Gastroesophageal sphincter (tissue), 4 donors: ENCODE measurements at regions not wholly inside any gene's neighbourhood (a gene's known extent, or its start where the extent isn't known, plus 50 kb on each side); places are given as distances from the start of the nearest gene placed in this dataset.

Experiments
- ATAC-seq: fragments of 150-250 bp; one replicate; pipeline ENCODE4 v1.9.1; 2016; ENCODE audit warnings: mild to moderate bottlenecking, moderate library complexity
- H3K27ac ChIP-seq, 4 donors: fragments of 200-600 bp; sonication (generic) in 3 of 4; 1 replicate in 3 of 4; 2 replicates in 1 of 4; pipeline ENCODE4 v1.5.1; 2016 to 2019
- H3K27me3 ChIP-seq: fragments of 200-600 bp; sonication (generic); one replicate; pipeline ENCODE4 v1.5.1; 2019
- H3K36me3 ChIP-seq, 2 donors: fragments of 200-600 bp; sonication (generic); one replicate each; pipeline ENCODE4 v1.5.1; 2019; ENCODE audit warnings: control low read depth in 1 of 2
- H3K4me1 ChIP-seq, 3 donors: fragments of 200-600 bp; sonication (generic); 1 replicate in 2 of 3; 2 replicates in 1 of 3; pipeline ENCODE4 v1.5.1; 2016 to 2019; ENCODE audit warnings: control low read depth in 2 of 3
- H3K4me3 ChIP-seq, 2 donors: fragments of 200-600 bp; sonication (generic); one replicate each; pipeline ENCODE4 v1.5.1; 2019; ENCODE audit warnings: mild to moderate bottlenecking in 1 of 2, moderate library complexity in 1 of 2
- H3K9me3 ChIP-seq, 3 donors: fragments of 200-600 bp; sonication (generic); one replicate each; pipeline ENCODE4 v1.5.1; 2017 to 2019; ENCODE audit warnings: control low read depth in 2 of 3
- EP300 ChIP-seq: sonication (generic); formaldehyde crosslinking; IDR thresholded peaks from one replicate; pipeline ENCODE4 v1.6.1; 2017; ENCODE audit warnings: antibody characterized with exemption, mild to moderate bottlenecking
- POLR2A ChIP-seq, 2 donors: fragments of 450-650 bp; IDR thresholded peaks; one replicate each; pipeline ENCODE4 v1.6.1; 2017; ENCODE audit warnings: antibody characterized with exemption in 2 of 2, mild to moderate bottlenecking in 2 of 2, moderate library complexity in 1 of 2
- POLR2AphosphoS5 ChIP-seq: sonication (generic); formaldehyde crosslinking; IDR thresholded peaks from one replicate; pipeline ENCODE4 v1.6.1; 2017; ENCODE audit warnings: antibody characterized with exemption
- WGBS, 2 donors: methylation state at CpG; one replicate each; pipeline ENCODE4 v1.1.5; 2018; ENCODE audit warnings: low coverage in 1 of 2; 5-methylcytosine and 5-hydroxymethylcytosine counted together
- TF ChIP-seq, protein P1 (sequence below), 4 experiments: fragments of 200-600 bp in 2 of 4; fragments of 450-650 bp in 2 of 4; sonication (generic) in 1 of 4; IDR thresholded peaks; one replicate each; pipeline ENCODE4 v1.5.1; 2017 to 2019; ENCODE audit warnings: antibody characterized with exemption in 4 of 4, mild to moderate bottlenecking in 2 of 4, moderate library complexity in 2 of 4

DNA sequence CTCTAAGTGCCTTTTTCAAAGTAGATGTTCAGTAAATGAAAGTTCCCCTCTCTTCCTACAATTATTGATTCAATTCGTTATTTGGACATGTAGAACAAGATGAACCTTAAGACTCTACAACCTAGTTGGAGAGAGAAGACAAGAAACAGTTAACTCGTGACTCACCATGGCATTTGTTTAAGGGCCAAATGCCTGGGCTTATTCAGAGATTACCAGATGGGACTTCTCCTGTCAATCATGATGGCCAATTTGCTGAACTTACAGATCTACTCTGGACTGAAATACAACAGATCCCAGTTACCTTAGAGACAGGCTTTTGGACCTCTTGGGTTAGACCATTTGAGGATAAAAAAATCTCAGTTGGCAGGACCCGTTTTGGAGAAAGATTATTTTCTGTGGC, 93.5 kb downstream of the C1orf94 start:
- TF ChIP-seq POLR2A (IDR thresholded peaks at IDR 0.05) (no peak), EP300 (no peak), POLR2AphosphoS5 (no peak)
- TF ChIP-seq, protein P1, sequence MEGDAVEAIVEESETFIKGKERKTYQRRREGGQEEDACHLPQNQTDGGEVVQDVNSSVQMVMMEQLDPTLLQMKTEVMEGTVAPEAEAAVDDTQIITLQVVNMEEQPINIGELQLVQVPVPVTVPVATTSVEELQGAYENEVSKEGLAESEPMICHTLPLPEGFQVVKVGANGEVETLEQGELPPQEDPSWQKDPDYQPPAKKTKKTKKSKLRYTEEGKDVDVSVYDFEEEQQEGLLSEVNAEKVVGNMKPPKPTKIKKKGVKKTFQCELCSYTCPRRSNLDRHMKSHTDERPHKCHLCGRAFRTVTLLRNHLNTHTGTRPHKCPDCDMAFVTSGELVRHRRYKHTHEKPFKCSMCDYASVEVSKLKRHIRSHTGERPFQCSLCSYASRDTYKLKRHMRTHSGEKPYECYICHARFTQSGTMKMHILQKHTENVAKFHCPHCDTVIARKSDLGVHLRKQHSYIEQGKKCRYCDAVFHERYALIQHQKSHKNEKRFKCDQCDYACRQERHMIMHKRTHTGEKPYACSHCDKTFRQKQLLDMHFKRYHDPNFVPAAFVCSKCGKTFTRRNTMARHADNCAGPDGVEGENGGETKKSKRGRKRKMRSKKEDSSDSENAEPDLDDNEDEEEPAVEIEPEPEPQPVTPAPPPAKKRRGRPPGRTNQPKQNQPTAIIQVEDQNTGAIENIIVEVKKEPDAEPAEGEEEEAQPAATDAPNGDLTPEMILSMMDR (IDR thresholded peaks at IDR 0.05) = no peak
- no peaks in the 10 kb centered on the region for H3K9me3 ChIP-seq
- no peak overlapping the region for H3K27ac ChIP-seq
- no peaks in the 10 kb centered on the region for H3K36me3 ChIP-seq
- peaks cover 50% of the 10 kb centered on the region for H3K27me3 ChIP-seq
- no peak for ATAC-seq
- 44 to 57% methylated on average over 3 of the region's 3 CpGs for WGBS, 2 donors
- no peak overlapping the region for H3K4me3 ChIP-seq
- no peaks in the 10 kb centered on the region for H3K4me1 ChIP-seq

DNA sequence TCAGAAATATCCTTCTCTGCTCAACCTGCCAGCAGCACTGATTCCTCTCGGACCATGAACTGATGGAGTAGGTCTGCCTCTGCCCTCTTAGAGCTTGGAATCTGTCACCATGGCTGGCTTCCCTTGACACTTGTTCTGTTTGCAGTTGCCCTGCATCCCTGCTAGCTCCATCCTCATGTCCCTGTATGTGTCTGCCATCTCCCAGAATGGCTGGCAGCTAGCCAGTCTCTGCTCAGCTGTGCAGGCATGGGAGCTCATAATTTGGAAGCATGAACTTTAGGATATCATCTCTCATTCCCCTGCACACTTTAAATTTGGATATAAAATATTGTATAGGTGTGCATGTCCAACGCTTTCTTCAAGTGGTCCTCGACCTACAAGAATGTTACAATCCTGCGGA, 95.4 kb downstream of the C1orf94 start:
- Histone ChIP-seq H3K27me3 (peaks cover 40% of the 10 kb centered on the region), H3K4me3 (no peak overlapping the region), H3K4me1 (no peaks in the 10 kb centered on the region), H3K36me3 (no peaks in the 10 kb centered on the region), H3K9me3 (no peaks in the 10 kb centered on the region), H3K27ac (no peak overlapping the region)
- WGBS, 2 donors = 71 to 83% methylated on average over 3 to 4 of the region's 4 CpGs
- no peak for ATAC-seq
- TF ChIP-seq POLR2A (IDR thresholded peaks at IDR 0.05) = no peak
- no peak for TF ChIP-seq POLR2AphosphoS5
- TF ChIP-seq, protein P1 (IDR thresholded peaks at IDR 0.05) = no peak
- TF ChIP-seq EP300 = no peak

DNA sequence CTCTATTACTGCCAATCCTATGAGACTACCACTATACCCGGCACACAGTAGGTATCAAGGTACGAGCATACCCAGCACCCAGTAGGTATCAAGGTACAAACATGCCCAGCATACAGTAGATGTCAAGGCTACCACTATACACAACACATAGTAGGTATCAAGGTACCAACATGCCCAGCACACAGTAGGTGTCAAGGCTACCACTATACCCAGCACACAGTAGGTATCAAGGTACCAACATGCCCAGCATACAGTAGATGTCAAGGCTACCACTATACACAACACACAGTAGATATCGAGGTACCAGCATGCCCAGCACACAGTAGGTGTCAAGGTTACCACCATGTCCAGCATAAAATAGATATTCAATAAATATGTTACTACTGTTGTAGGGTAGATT, 98.4 kb downstream of the C1orf94 start:
- H3K4me3 ChIP-seq = no peak overlapping the region
- ATAC-seq = no peak
- H3K36me3 ChIP-seq = no peaks in the 10 kb centered on the region
- no peaks in the 10 kb centered on the region for H3K4me1 ChIP-seq
- TF ChIP-seq, protein P1 (IDR thresholded peaks at IDR 0.05) = no peak
- TF ChIP-seq POLR2A (IDR thresholded peaks at IDR 0.05) (no peak), POLR2AphosphoS5 (no peak), EP300 (no peak)
- no peaks in the 10 kb centered on the region for H3K9me3 ChIP-seq
- peaks cover 17% of the 10 kb centered on the region for H3K27me3 ChIP-seq
- 100% methylated on average over 1 of the region's 3 CpGs; no CpG with 5 or more reads in 1 of the 2 donors for WGBS, 2 donors
- H3K27ac ChIP-seq = no peak overlapping the region

DNA sequence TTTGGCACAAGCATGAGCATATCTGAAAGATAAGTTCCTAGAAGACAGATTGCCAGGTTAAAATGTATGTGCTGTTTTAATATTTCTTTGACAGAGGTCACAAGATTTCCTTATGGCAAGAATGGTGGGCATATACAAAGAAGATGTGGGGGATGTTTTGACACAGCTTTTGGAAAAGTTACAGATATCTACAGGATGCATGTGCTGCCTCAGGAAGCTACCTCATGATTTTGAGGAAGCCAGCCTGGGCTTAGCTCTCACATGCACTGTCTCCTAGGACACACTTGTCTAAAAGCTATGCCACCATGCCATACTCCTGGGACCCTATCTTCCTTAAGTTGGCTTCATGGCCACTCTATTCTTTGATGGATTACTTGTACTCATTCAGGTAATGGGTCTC, 99.9 kb downstream of the C1orf94 start:
- Histone ChIP-seq H3K27ac (no peak overlapping the region), H3K4me1 (no peaks in the 10 kb centered on the region), H3K27me3 (peaks cover 22% of the 10 kb centered on the region), H3K4me3 (no peak overlapping the region), H3K9me3 (no peaks in the 10 kb centered on the region), H3K36me3 (no peaks in the 10 kb centered on the region)
- TF ChIP-seq POLR2A (IDR thresholded peaks at IDR 0.05) (no peak), EP300 (no peak), POLR2AphosphoS5 (no peak)
- TF ChIP-seq, protein P1 (IDR thresholded peaks at IDR 0.05) = no peak
- no peak for ATAC-seq

DNA sequence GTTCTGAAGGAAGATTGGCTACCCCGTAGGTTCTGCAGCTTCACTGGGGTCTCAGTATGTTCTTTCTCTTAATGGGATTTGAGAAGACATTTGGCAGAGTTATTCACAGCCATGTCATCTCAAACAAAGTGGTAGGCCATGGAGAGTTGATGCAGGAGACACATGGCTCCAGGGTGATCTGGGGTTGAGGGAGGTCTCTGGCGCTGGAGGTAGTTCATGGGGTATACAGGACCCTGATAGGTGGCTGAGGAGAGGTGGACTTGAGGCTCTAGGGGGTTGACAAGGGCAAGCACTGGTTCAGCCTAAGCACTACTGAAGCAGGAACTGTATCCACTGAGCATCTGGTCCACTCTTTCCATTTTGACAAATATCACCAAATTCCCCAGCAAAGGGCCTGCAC, 100.4 kb downstream of the C1orf94 start:
- TF ChIP-seq POLR2AphosphoS5 = no peak
- TF ChIP-seq POLR2A (IDR thresholded peaks at IDR 0.05) = no peak
- no peak for TF ChIP-seq EP300
- TF ChIP-seq, protein P1 (IDR thresholded peaks at IDR 0.05) = no peak
- 89 to 100% methylated on average over 1 to 2 of the region's 2 CpGs for WGBS, 2 donors
- ATAC-seq = no peak

More for the DNA sequence above, 100.4 kb downstream of the C1orf94 start:
- peaks cover 22% of the 10 kb centered on the region for H3K27me3 ChIP-seq
- H3K4me3 ChIP-seq = no peak overlapping the region
- no peaks in the 10 kb centered on the region for H3K4me1 ChIP-seq
- no peaks in the 10 kb centered on the region for H3K36me3 ChIP-seq
- no peak overlapping the region for H3K27ac ChIP-seq
- H3K9me3 ChIP-seq = no peaks in the 10 kb centered on the region
